HL-60 (cell line): ENCODE measurements at regions not wholly inside any gene's neighbourhood (a gene's known extent, or its start where the extent isn't known, plus 50 kb on each side); places are given as distances from the start of the nearest gene placed in this dataset.

Source experiments
- DNase-seq, 2 experiments: peaks; one replicate each; pipeline ENCODE4 v3.0.0-alpha.2; 2010 to 2020; ENCODE audit warnings: low read depth in 1 of 2, low spot score in 1 of 2
- H3K27ac ChIP-seq: fragments of 250-450 bp; sonication (Bioruptor Pico); replicated peaks from 2 replicates; pipeline ENCODE4 v1.5.1; 2020; ENCODE audit warnings: mild to moderate bottlenecking, moderate library complexity
- H3K27me3 ChIP-seq: fragments of 250-450 bp; sonication (Bioruptor Pico); 2 replicates; pipeline ENCODE4 v1.5.1; 2021; ENCODE audit warnings: mild to moderate bottlenecking, moderate library complexity; ENCODE audit not compliant: insufficient read depth, poor library complexity, severe bottlenecking
- H3K4me3 ChIP-seq: replicated peaks from 2 replicates; pipeline ENCODE4 v1.5.1; 2011; ENCODE audit warnings: mild to moderate bottlenecking, control low read depth, low read length; ENCODE audit not compliant: insufficient read depth
- GABPA ChIP-seq: IDR thresholded peaks from 2 replicates; pipeline ENCODE4 v1.6.1; 2012; ENCODE audit warnings: low read depth
- POLR2AphosphoS5 ChIP-seq: IDR thresholded peaks from 2 replicates; pipeline ENCODE4 v1.6.1; 2012; ENCODE audit warnings: low read depth
- SPI1 ChIP-seq: IDR thresholded peaks from 2 replicates; pipeline ENCODE4 v1.6.1; 2012; ENCODE audit warnings: low read depth, mild to moderate bottlenecking, borderline replicate concordance
- TF ChIP-seq, protein P1 (sequence below): IDR thresholded peaks from 2 replicates; pipeline ENCODE4 v1.6.1; 2012; ENCODE audit warnings: low read depth; ENCODE audit not compliant: insufficient replicate concordance
- TF ChIP-seq, protein P2 (sequence below): IDR thresholded peaks from one replicate; pipeline ENCODE4 v1.5.1; 2011; ENCODE audit warnings: low read length, control low read depth, inconsistent platforms; ENCODE audit not compliant: insufficient read depth

DNA sequence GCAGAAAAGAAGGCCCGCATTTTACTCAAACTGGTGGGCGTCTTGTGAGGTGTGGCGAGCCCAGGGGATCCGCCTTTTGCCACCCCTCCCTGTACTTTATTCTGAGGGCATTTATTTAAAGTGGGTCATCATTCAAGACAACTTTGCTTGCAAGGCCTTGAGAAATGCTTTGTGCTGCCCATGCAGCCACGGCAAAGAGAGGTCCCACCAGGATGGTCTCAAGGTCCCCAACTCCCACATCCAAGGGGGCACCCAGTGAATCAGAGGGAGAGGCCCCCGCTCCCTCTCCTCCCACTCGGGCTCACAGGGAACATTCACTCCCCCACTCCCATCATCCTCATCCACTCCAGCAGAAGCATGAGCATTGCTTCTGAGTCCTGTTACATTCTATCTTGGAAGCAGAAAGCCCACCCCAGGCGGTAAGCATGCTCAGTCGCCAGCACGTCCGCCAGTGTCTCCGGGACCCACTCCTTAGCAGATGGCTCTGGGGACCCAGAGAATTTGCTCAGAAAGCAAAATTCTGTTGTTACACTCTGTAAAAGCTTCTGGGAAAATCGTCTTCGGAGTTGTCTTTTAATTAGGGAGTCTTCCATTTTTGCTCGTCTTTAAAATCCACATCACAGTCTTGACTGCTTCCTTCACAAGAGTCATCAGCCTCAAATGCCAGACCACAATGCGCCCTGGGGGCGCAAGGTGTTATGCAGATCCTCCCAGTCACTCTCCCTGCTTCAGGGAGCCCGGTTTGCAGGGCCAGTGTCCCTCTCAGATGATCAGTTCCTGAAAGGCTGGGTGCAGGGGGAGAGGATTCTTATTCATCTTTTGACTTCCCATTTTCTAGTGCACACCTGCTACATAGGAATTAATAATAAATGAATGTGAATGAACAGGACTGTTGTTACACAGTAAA is 99.4 kb upstream of the NCK2 start:
- no peak overlapping the region for H3K27ac ChIP-seq
- no peaks in the 10 kb centered on the region for H3K27me3 ChIP-seq
- no peak for DNase-seq
- TF ChIP-seq, protein P1, sequence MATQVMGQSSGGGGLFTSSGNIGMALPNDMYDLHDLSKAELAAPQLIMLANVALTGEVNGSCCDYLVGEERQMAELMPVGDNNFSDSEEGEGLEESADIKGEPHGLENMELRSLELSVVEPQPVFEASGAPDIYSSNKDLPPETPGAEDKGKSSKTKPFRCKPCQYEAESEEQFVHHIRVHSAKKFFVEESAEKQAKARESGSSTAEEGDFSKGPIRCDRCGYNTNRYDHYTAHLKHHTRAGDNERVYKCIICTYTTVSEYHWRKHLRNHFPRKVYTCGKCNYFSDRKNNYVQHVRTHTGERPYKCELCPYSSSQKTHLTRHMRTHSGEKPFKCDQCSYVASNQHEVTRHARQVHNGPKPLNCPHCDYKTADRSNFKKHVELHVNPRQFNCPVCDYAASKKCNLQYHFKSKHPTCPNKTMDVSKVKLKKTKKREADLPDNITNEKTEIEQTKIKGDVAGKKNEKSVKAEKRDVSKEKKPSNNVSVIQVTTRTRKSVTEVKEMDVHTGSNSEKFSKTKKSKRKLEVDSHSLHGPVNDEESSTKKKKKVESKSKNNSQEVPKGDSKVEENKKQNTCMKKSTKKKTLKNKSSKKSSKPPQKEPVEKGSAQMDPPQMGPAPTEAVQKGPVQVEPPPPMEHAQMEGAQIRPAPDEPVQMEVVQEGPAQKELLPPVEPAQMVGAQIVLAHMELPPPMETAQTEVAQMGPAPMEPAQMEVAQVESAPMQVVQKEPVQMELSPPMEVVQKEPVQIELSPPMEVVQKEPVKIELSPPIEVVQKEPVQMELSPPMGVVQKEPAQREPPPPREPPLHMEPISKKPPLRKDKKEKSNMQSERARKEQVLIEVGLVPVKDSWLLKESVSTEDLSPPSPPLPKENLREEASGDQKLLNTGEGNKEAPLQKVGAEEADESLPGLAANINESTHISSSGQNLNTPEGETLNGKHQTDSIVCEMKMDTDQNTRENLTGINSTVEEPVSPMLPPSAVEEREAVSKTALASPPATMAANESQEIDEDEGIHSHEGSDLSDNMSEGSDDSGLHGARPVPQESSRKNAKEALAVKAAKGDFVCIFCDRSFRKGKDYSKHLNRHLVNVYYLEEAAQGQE = no peak
- TF ChIP-seq POLR2AphosphoS5 = no peak
- no peak for TF ChIP-seq GABPA
- no peak; the same call in 1 of the 2 replicates for TF ChIP-seq SPI1
- TF ChIP-seq, protein P2, sequence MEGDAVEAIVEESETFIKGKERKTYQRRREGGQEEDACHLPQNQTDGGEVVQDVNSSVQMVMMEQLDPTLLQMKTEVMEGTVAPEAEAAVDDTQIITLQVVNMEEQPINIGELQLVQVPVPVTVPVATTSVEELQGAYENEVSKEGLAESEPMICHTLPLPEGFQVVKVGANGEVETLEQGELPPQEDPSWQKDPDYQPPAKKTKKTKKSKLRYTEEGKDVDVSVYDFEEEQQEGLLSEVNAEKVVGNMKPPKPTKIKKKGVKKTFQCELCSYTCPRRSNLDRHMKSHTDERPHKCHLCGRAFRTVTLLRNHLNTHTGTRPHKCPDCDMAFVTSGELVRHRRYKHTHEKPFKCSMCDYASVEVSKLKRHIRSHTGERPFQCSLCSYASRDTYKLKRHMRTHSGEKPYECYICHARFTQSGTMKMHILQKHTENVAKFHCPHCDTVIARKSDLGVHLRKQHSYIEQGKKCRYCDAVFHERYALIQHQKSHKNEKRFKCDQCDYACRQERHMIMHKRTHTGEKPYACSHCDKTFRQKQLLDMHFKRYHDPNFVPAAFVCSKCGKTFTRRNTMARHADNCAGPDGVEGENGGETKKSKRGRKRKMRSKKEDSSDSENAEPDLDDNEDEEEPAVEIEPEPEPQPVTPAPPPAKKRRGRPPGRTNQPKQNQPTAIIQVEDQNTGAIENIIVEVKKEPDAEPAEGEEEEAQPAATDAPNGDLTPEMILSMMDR = no peak
- no peak overlapping the region for H3K4me3 ChIP-seq

DNA sequence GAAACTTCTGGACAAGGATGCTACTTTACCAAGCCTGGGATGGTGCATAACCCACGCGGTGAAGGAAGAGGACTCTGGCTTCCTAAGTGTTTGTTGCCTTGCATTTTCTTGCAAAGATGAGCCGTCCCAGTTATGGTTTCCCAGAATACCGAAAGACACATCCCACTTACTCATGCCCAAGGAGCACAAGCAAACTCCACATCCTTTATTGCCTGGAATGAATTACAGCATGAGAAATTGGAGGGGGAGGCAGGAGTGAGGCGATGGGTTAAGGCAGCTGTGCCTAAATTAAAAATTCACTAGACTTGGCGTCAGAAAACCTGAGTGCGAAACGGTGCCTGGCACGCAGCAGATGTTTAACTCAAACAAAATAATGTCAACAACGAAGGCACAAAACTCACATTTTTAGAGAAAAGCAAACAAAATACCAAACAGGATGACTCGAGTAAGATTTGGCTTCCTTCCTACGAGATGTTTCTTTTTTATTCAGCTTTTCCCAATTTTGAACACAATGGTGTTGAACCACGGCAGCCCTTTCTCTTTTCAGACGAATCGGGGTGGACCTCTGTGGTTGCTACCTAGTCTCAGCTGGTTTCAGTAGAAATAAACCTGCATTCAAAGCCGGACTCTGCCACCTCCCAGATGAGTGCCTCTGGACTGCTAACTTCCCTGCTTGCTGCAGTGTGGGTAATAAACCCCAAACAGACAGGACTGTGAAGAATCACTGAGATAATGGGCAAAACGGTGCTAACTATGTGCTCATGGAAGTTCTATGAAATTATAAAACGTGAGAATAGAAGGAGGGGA is 100.3 kb upstream of the NCK2 start:
- no peak overlapping the region for H3K4me3 ChIP-seq
- no peaks in the 10 kb centered on the region for H3K27me3 ChIP-seq
- DNase-seq = no peak
- TF ChIP-seq, protein P2 = no peak
- TF ChIP-seq GABPA (no peak), POLR2AphosphoS5 (no peak), SPI1 (no peak)
- TF ChIP-seq, protein P1 = no peak
- H3K27ac ChIP-seq = no peak overlapping the region

DNA sequence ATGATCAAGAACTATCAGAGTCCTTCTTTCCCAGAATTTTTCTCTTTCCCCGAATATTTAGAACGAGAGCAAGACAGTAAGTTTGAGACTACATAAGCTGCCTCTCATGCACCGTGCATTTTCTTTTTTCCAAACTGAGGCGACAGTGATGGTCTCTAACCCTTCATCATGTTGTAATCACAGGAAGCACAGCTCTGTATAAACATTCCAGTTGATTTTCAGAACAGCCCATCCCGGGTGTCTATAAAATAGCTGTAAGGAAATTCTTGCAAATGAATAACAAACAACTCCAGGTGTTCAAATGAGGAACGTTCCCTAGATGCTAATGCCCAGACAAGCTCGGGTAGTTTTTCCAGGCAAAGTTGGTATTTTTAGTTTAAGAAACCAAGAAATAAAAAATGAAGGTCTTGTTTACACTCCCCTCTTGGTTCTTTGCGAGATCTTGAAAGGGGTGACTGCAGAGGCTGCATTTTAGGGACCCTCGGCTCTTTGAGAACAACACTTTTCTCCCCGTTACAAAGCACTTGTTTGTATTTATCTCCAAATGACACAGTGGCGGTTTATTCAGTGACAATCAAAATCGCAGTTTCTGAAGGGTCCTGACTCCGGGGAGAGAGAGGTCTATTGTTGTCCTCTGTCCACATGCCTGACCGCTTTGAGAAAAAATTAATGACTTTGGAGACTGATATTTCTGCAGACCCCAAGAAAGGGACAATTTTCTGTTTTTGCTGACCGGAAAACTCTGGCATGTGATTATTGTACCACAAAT is 101.1 kb upstream of the NCK2 start:
- DNase-seq = no peak
- Histone ChIP-seq H3K4me3 (no peak overlapping the region), H3K27ac (no peak overlapping the region), H3K27me3 (no peaks in the 10 kb centered on the region)
- TF ChIP-seq SPI1 (no peak), POLR2AphosphoS5 (no peak), GABPA (no peak)
- TF ChIP-seq, protein P1 = no peak
- TF ChIP-seq, protein P2 = no peak
